Lower leg skin (tissue), 3 donors: ENCODE measurements at regions not wholly inside any gene's neighbourhood (a gene's known extent, or its start where the extent isn't known, plus 50 kb on each side); places are given as distances from the start of the nearest gene placed in this dataset.

Source experiments
- POLR2A ChIP-seq, 2 donors: fragments of 450-650 bp; IDR thresholded peaks; one replicate each; pipeline ENCODE4 v1.6.1; 2016 to 2017; ENCODE audit warnings: antibody characterized with exemption in 2 of 2, mild to moderate bottlenecking in 1 of 2, moderate library complexity in 1 of 2
- TF ChIP-seq, protein P1 (sequence below), 3 donors: fragments of 450-650 bp; IDR thresholded peaks; one replicate each; pipeline ENCODE4 v1.5.1; 2016; ENCODE audit warnings: antibody characterized with exemption in 3 of 3, mild to moderate bottlenecking in 3 of 3, moderate library complexity in 2 of 3

DNA sequence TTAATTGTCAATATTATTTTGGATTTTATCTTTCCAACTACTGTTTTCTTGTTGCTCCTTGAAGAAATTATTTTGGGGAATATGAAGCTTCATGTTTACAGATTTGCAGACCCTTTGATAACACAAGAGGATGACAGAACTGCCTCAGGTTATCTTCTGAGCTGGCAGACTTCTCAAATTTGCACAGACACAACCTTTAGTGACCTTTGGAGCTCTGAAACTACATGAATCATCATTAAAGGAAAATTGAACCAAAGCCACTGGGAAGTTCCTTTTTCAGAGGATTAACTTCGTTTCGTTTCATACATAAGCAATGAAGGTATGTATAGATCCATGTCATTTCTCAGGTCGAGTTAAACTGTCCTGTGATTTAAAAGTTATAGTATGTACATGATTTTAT, 85.9 kb downstream of the FBXO5 start:
- TF ChIP-seq, protein P1, sequence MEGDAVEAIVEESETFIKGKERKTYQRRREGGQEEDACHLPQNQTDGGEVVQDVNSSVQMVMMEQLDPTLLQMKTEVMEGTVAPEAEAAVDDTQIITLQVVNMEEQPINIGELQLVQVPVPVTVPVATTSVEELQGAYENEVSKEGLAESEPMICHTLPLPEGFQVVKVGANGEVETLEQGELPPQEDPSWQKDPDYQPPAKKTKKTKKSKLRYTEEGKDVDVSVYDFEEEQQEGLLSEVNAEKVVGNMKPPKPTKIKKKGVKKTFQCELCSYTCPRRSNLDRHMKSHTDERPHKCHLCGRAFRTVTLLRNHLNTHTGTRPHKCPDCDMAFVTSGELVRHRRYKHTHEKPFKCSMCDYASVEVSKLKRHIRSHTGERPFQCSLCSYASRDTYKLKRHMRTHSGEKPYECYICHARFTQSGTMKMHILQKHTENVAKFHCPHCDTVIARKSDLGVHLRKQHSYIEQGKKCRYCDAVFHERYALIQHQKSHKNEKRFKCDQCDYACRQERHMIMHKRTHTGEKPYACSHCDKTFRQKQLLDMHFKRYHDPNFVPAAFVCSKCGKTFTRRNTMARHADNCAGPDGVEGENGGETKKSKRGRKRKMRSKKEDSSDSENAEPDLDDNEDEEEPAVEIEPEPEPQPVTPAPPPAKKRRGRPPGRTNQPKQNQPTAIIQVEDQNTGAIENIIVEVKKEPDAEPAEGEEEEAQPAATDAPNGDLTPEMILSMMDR (IDR thresholded peaks at IDR 0.05): no peak
- TF ChIP-seq POLR2A (IDR thresholded peaks at IDR 0.05): no peak
